T-cell (primary cell): ENCODE measurements at regions not wholly inside any gene's neighbourhood (a gene's known extent, or its start where the extent isn't known, plus 50 kb on each side); places are given as distances from the start of the nearest gene placed in this dataset.
"Not testable (repeated sequence)": the region's sequence is repeated elsewhere in the genome, so short reads cannot be mapped to it uniquely, and the experiment has no call there.

ENCODE experiments used
- ATAC-seq, 4 experiments: fragments of 200-7000 bp in 3 of 4; fragments of 150-1000 bp in 1 of 4; cut with Tn5 transposase; replicated peaks in 1 of 4; 1 replicate in 3 of 4; 2 replicates in 1 of 4; pipeline ENCODE4 v1.10.0; 2021; ENCODE audit warnings: moderate library complexity in 3 of 4, mild to moderate bottlenecking in 2 of 4, moderate number of reproducible peaks in 1 of 4
- CTCF ChIA-PET, 2 donors: fragments of 300-600 bp; sonication (Branson Sonifier 250); formaldehyde crosslinking; loops; one replicate each; lab custom pipeline; 2022; ENCODE audit warnings: antibody characterized with exemption in 2 of 2; lab: Charles Lee
- POLR2A ChIA-PET, 2 donors: fragments of 300-600 bp; sonication (Branson Sonifier 250); formaldehyde crosslinking; loops; one replicate each; lab custom pipeline; 2022; ENCODE audit warnings: antibody characterized with exemption in 2 of 2; lab: Charles Lee
- DNase-seq, 35 experiments: peaks; one replicate each; pipeline versions ENCODE4 v3.0.0 to v3.0.0-alpha.2; 2013 to 2023
- H3K27ac ChIP-seq: one replicate; pipeline ENCODE4 v1.5.1; 2013; ENCODE audit warnings: low read length
- H3K27me3 ChIP-seq, 2 experiments: replicated peaks in 1 of 2; 1 replicate in 1 of 2; 2 replicates in 1 of 2; pipeline versions ENCODE4 v1.6.1 to v1.7.0; 2013; ENCODE audit warnings: low read length in 1 of 2, mixed read lengths in 1 of 2; ENCODE audit not compliant: control insufficient read depth in 2 of 2, insufficient read depth in 2 of 2; ENCODE audit errors: extremely low read depth in 1 of 2
- H3K36me3 ChIP-seq, 2 donors: 1 replicate in 1 of 2; 2 replicates in 1 of 2; pipeline versions ENCODE4 v1.6.1 to v1.7.0; 2013; ENCODE audit warnings: low read length in 1 of 2; ENCODE audit not compliant: control insufficient read depth in 2 of 2, insufficient read depth in 1 of 2; ENCODE audit errors: extremely low read depth in 1 of 2
- H3K4me1 ChIP-seq, 2 experiments: 1 replicate in 1 of 2; 2 replicates in 1 of 2; pipeline versions ENCODE4 v1.6.1 to v1.7.0; 2013; ENCODE audit warnings: low read length in 2 of 2, mixed read lengths in 1 of 2; ENCODE audit not compliant: insufficient read depth in 2 of 2, control insufficient read depth in 1 of 2; ENCODE audit errors: extremely low read depth in 1 of 2
- H3K4me3 ChIP-seq, 2 donors: 1 replicate in 1 of 2; 2 replicates in 1 of 2; pipeline versions ENCODE4 v1.5.1 to v1.7.0; 2013; ENCODE audit warnings: mild to moderate bottlenecking in 2 of 2, low read length in 1 of 2, moderate library complexity in 1 of 2; ENCODE audit not compliant: control insufficient read depth in 1 of 2; ENCODE audit errors: extremely low read depth in 1 of 2
- H3K9me3 ChIP-seq: 2 replicates; pipeline ENCODE4 v1.7.0; 2013
- H3K27ac Mint-ChIP-seq, 2 donors: one replicate each; pipeline ENCODE4 v1.8.0; 2020 to 2021; ENCODE audit warnings: mild to moderate bottlenecking in 2 of 2, mixed read lengths in 2 of 2
- H3K27me3 Mint-ChIP-seq, 2 donors: one replicate each; pipeline ENCODE4 v1.8.0; 2021 to 2022; ENCODE audit warnings: mixed read lengths in 2 of 2
- H3K36me3 Mint-ChIP-seq: one replicate; pipeline ENCODE4 v1.8.0; 2021; ENCODE audit warnings: mixed read lengths
- H3K4me1 Mint-ChIP-seq, 3 donors: one replicate each; pipeline ENCODE4 v1.8.0; 2020 to 2022; ENCODE audit warnings: mixed read lengths in 3 of 3, mild to moderate bottlenecking in 1 of 3
- H3K4me3 Mint-ChIP-seq, 3 donors: one replicate each; pipeline ENCODE4 v1.8.0; 2020 to 2022; ENCODE audit warnings: mild to moderate bottlenecking in 3 of 3, mixed read lengths in 3 of 3, moderate library complexity in 3 of 3
- H3K9me3 Mint-ChIP-seq, 3 donors: one replicate each; pipeline ENCODE4 v1.8.0; 2020 to 2022; ENCODE audit warnings: mixed read lengths in 3 of 3
- WGBS: methylation state at CpG from one replicate; pipeline ENCODE4 v1.1.5; 2013; ENCODE audit warnings: missing lambda C conversion rate; ENCODE audit not compliant: insufficient coverage; 5-methylcytosine and 5-hydroxymethylcytosine counted together

DNA sequence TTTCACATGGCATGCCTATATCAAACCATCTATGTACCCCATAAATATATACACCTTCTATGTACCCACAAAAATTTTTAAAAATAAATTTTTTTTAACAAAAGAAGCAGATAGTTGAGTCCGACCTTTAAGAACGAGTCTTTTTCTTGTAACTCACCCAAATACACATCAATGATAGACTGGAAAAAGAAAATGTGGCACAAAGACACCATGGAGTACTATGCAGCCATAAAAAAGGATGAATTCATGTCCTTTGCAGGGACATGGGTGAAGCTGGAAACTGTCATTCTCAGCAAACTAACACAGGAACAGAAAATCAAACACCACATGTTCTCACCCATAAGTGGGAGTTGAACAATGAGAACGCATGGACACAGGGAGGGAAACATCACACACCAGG, 532.7 kb downstream of the RBFOX1 start:
- H3K36me3 Mint-ChIP-seq, POLR2A ChIA-PET, DNase-seq, CTCF ChIA-PET, H3K27ac ChIP-seq, H3K4me1 Mint-ChIP-seq, H3K36me3 ChIP-seq, H3K27me3 Mint-ChIP-seq, H3K27ac Mint-ChIP-seq, H3K4me3 Mint-ChIP-seq, H3K27me3 ChIP-seq, H3K4me1 ChIP-seq, H3K4me3 ChIP-seq, H3K9me3 ChIP-seq, ATAC-seq: not testable (repeated sequence)
- peaks cover 6 to 19% (median 18%) of the 10 kb centered on the region in 3 donors for H3K9me3 Mint-ChIP-seq
- 0% methylated on average over 1 of the region's 3 CpGs for WGBS

DNA sequence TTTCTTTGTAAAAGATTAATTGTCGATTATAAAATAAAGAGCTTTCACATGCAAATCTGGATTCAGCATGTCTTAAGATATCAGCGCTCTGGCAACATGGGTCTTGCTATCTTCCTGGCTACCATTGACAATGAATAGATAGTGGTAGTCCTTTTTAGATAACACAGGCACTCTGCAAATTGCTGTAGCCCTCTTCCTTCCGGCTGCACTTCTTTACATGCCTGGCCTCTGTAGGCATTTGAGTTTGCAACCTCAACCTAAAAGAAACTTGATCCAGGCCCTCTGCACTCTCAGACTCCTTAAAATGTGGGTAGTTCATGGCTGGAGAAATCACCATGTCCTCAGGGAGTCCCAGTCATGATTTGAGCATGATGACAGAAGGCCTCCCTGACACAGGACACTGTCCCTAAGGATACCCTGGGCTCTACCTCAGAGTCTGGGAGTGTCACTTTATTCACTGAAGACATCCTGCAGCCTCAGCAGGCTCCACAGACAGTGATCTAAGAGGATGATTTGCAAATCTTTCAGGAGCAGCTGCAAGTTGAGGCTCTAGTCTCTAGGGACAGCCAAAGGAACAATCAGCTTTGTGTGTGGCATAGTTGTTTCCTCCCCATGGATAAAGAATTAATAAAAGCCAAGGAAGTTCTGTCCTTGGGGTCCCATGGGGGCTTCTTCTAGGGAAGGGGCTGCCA, 529.4 kb downstream of the RBFOX1 start:
- no peaks in the 10 kb centered on the region for H3K4me1 ChIP-seq
- no peak overlapping the region for H3K4me3 ChIP-seq
- Mint-ChIP-seq H3K27ac (no peak overlapping the region), H3K4me3 (no peak overlapping the region), H3K36me3 (no peaks in the 10 kb centered on the region), H3K27me3 (no peaks in the 10 kb centered on the region), H3K4me1 (no peaks in the 10 kb centered on the region), H3K9me3 (peaks cover 12 to 36% (median 17%) of the 10 kb centered on the region in 3 donors)
- no peak overlapping the region for H3K27ac ChIP-seq
- H3K9me3 ChIP-seq, result no peaks in the 10 kb centered on the region
- ATAC-seq, result no peak
- H3K36me3 ChIP-seq, result no peaks in the 10 kb centered on the region
- CTCF ChIA-PET, result no interaction called here
- peak in 1 of 35 experiments; percentile 0 for DNase-seq
- POLR2A ChIA-PET, result no interaction called here
- H3K27me3 ChIP-seq, result no peaks in the 10 kb centered on the region
- 100% methylated on average over 1 of the region's 3 CpGs for WGBS

DNA sequence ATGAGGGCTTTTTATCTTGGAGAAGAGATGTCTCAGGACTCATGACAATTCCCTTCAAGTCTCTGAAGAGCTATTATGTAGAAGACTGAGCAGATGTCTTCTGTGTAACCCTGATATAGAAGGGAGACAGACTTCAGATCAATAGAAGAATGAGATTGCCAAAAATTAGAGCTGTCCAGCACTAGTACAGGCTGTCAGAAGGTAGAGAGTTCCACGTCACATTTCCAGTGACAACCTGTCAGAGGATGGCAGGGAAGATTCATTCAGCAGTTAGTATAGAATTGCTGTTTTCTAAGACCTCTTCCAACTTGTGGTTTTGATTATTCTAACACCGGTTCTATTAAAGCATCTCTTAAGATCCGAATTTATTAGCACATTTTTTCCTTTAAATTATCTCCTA, 520.6 kb downstream of the RBFOX1 start:
- no CpG with 5 or more reads among the region's 3 CpGs for WGBS
- no peak for ATAC-seq
- Histone ChIP-seq H3K27ac (no peak overlapping the region), H3K4me3 (no peak overlapping the region), H3K9me3 (no peaks in the 10 kb centered on the region), H3K27me3 (no peaks in the 10 kb centered on the region), H3K4me1 (no peaks in the 10 kb centered on the region), H3K36me3 (no peaks in the 10 kb centered on the region)
- H3K36me3 Mint-ChIP-seq, result no peaks in the 10 kb centered on the region
- POLR2A ChIA-PET, result no interaction called here
- H3K27me3 Mint-ChIP-seq, result no peaks in the 10 kb centered on the region
- CTCF ChIA-PET, result no interaction called here
- no peak overlapping the region for H3K27ac Mint-ChIP-seq
- peaks cover 16 to 30% (median 28%) of the 10 kb centered on the region in 3 donors for H3K9me3 Mint-ChIP-seq
- DNase-seq, result no peak
- no peak overlapping the region for H3K4me3 Mint-ChIP-seq
- no peaks in the 10 kb centered on the region for H3K4me1 Mint-ChIP-seq

DNA sequence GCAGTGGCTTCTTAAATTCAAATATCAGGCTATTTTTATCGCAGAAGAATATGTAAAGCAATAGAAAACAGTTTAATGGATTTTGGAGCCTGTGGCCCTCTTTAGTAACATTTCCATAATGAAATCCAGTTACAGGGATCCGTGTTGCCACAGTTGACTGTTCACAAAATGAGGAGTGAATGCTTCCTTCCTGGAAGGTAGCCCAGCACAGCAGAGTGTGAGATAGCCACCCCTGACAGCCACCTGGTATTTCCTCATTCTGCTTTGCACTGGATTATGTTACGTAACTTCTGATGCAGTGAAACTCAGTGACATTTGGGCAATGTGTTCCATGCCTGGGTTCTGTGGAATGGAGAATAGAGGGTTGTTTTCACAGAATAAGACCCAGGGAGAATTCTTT, 517.2 kb downstream of the RBFOX1 start:
- DNase-seq, result no peak
- no peak overlapping the region for H3K4me3 ChIP-seq
- Mint-ChIP-seq H3K27ac (no peak overlapping the region), H3K4me1 (no peaks in the 10 kb centered on the region), H3K4me3 (no peak overlapping the region), H3K9me3 (peaks cover 9 to 23% (median 12%) of the 10 kb centered on the region in 3 donors), H3K27me3 (no peaks in the 10 kb centered on the region), H3K36me3 (no peaks in the 10 kb centered on the region)
- no peaks in the 10 kb centered on the region for H3K27me3 ChIP-seq
- no peaks in the 10 kb centered on the region for H3K9me3 ChIP-seq
- ChIA-PET POLR2A (no interaction called here), CTCF (no interaction called here)
- no peak for ATAC-seq
- no peaks in the 10 kb centered on the region for H3K36me3 ChIP-seq
- H3K27ac ChIP-seq, result no peak overlapping the region
- H3K4me1 ChIP-seq, result no peaks in the 10 kb centered on the region
- WGBS, result no CpG with 5 or more reads among the region's 3 CpGs

DNA sequence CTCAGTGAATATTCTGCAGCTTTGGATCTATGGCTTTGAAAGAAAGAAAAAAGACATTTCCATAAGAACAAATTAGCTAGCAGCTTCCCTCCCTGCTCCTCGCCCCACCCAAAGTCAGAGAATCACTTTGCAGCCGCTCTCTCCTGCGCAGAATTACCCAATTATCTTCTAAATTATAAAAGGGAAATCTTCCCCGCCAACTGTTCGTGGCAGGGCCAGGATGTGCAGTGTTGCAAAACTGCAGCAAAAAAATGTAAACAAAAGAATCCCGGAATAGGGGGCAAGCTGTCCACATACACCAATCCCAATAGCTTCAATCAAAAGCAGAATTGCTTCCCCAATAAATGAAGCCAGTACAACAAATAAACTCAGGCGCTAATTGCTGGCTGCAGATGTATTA, 510.6 kb downstream of the RBFOX1 start:
- WGBS, result 84% methylated on average over 5 of the region's 7 CpGs
- Histone ChIP-seq H3K9me3 (no peaks in the 10 kb centered on the region), H3K4me3 (no peak overlapping the region), H3K27ac (no peak overlapping the region), H3K27me3 (no peaks in the 10 kb centered on the region), H3K4me1 (no peaks in the 10 kb centered on the region), H3K36me3 (no peaks in the 10 kb centered on the region)
- DNase-seq (no peak), ATAC-seq (no peak)
- H3K27me3 Mint-ChIP-seq, result no peaks in the 10 kb centered on the region
- H3K4me1 Mint-ChIP-seq, result no peaks in the 10 kb centered on the region
- ChIA-PET CTCF (no interaction called here), POLR2A (no interaction called here)
- H3K9me3 Mint-ChIP-seq, result peaks cover 7 to 29% (median 20%) of the 10 kb centered on the region in 3 donors
- no peaks in the 10 kb centered on the region for H3K36me3 Mint-ChIP-seq
- H3K27ac Mint-ChIP-seq, result no peak overlapping the region
- H3K4me3 Mint-ChIP-seq, result no peak overlapping the region

DNA sequence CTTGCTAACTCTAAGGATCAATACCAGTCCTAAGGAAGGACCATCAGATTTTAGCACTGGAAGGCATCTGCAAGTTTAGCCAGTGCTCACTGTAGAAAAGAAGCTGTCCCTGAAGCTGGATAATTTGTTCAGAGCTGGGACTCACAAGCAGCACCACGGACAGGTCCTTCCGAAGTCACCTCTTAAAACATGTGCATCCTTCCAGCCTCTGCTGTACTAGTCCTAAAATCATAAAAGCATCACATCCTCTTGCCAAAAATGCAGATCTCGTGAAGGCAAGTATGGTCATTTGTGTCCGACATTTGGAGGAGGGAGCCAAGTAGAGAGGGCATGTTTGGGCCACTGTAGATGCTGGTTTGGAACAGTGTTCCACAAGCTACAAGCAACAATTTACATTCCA, 506.9 kb downstream of the RBFOX1 start:
- H3K36me3 Mint-ChIP-seq, result no peaks in the 10 kb centered on the region
- CTCF ChIA-PET, result no interaction called here
- DNase-seq (no peak), ATAC-seq (no peak)
- no peaks in the 10 kb centered on the region for H3K27me3 Mint-ChIP-seq
- Histone ChIP-seq H3K27me3 (no peaks in the 10 kb centered on the region), H3K27ac (no peak overlapping the region), H3K4me3 (no peak overlapping the region), H3K4me1 (no peaks in the 10 kb centered on the region), H3K9me3 (no peaks in the 10 kb centered on the region), H3K36me3 (no peaks in the 10 kb centered on the region)
- WGBS, result 70% methylated on average over 2 of the region's 4 CpGs
- no peak overlapping the region for H3K4me3 Mint-ChIP-seq
- POLR2A ChIA-PET, result no interaction called here
- peaks cover 9 to 33% (median 22%) of the 10 kb centered on the region in 3 donors for H3K9me3 Mint-ChIP-seq
- no peaks in the 10 kb centered on the region for H3K4me1 Mint-ChIP-seq
- H3K27ac Mint-ChIP-seq, result no peak overlapping the region
